HG02981 (cell line): ENCODE measurements at regions not wholly inside any gene's neighbourhood (a gene's known extent, or its start where the extent isn't known, plus 50 kb on each side); places are given as distances from the start of the nearest gene placed in this dataset.

Experiments used
- ATAC-seq: cut with Tn5 transposase; IDR thresholded peaks from one replicate; pipeline ENCODE4 v1.9.1; 2021; ENCODE audit warnings: mild to moderate bottlenecking, moderate library complexity; ENCODE audit not compliant: unreplicated experiment

DNA sequence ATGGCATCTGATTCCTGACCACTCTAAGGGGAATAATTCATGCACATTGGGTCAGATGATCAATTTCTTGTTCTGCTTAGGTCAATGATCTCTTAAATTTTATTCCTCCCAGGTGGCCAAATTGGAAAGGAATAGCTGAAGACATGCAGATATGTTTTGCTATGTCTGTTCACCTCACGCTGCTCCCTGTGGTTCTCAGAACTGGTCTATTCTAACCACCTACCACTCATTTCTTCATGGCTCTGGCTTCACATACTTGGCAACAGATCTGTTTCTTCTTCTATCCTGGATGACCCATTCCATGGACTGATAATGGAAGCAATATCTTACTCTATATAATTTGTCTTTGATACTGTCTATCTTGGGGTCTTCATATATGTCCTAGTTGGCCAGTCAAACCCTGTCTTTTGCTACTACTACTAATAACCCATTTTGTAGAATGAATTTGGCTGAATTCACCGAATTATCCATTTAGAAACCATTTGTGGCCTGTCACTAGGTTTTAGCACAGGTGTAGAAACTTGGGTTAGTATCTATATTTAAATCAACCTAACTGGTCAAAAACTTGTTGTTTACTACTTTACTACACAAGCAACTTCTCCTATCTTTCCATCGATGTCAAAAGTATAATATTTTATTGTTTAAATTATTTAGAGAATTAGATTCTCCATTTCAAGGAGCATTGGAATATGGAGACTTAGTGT, 650.9 kb downstream of the TLE4 start:
- no peak for ATAC-seq

DNA sequence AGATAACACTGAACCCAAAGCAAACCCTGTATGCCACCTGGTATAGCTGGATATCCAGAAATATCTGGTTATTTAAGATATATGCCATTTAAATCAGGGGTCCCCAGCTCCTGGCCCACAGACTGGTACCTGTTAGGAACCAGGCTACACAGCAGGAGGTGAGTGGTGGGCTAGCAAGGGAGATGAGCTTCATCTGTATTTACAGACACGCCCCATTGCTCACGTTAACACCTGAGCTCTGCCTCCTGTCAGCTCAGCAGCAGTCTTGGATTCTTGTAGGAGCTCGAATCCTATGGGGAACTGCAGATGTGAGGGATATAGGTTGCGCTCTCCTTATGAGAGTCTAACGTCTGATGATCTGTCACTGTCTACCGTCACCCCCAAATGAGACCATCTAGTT, 646.6 kb downstream of the TLE4 start:
- ATAC-seq: no peak

DNA sequence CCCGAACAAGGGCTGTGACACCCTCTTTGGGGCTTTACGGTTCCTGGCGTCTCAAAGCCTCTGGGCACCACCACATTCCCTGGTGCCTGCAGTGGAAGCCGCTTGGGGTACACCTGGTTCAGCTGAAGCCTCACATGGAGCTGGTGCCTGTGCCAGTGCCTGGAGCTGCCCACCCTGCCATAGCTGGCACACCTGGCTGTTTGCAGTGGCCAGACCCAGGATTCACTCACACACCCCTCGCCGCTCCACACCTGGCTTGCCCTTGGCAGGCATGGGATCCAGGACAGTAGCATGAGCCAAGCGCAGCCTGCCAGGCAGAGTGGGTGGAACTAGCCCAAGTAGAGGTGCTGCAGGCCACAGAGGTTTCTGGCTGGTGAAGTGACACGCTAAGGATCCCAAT, 641.8 kb downstream of the TLE4 start:
- ATAC-seq: no peak

DNA sequence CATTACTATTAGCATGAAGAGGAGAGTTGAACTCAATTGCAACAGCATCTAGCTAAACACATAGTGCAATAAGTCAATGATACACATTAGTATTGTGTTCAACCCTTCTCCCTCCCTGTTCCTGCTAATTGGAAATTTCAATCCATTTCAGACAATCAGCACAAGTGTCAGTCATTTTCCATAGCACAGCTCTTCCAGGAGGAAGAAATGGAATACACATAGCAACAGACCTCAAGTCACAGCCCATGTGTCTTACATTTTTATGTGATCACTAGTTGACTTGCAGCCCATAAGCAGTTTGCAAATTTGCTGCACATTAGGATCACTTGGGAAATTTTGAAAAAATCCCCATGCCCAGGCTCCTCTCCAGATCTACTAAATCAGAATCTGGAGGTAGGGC, 636.9 kb downstream of the TLE4 start:
- no peak for ATAC-seq

DNA sequence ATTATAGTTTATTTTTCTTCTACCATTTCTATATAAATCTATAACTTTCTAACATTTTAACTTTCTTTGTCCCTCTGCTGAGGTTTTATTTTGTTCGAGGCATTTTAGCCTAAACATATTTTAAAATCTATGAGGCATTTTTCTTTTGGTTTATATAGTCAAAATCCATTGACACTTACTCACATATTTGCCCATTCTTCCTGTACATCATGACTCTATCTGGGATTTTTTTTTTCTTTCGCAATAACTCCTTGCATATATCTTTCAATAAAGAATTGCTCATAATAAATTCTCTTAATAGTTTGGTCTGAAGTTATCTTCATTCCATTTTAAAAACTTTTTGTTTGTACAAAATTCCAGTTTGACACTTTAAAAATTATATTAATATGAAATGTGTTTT, 632.3 kb downstream of the TLE4 start:
- no peak for ATAC-seq

DNA sequence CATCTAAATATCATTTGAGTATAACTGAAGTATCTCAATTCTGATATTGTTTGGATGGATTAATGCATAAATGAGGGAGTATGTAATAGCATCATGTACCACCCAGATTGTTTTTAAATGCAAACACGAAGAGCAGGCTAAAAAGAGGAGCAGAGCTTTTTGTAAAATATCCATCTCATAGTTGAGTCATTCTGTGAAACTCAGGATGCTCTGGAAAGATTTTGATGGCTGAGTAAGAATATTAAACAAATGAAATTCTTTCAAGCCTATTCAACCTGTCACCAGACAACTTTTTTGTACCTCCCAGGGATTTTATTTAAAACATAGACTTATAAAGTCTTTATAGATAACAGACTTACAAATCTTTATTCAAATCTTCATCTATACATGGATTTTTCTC, 625.9 kb downstream of the TLE4 start:
- ATAC-seq: no peak

DNA sequence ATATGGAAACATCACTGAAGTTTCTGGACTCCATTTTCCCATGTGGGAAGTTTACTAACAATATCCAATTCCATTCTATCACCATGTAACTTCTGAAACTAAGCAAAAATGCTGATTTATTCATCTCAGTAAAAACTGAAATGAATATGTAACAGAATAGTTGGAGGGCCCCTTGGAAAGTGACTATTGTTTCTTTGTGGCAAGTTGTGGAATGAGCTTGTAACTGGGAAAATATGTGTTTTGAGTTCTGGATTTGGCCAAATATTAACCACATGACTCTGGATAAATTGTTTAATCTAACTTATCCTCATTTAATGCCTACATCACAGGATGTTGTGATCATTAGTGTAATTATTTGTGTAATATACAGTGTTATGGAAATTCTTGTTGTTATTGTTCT, 619.3 kb downstream of the TLE4 start:
- no peak for ATAC-seq

DNA sequence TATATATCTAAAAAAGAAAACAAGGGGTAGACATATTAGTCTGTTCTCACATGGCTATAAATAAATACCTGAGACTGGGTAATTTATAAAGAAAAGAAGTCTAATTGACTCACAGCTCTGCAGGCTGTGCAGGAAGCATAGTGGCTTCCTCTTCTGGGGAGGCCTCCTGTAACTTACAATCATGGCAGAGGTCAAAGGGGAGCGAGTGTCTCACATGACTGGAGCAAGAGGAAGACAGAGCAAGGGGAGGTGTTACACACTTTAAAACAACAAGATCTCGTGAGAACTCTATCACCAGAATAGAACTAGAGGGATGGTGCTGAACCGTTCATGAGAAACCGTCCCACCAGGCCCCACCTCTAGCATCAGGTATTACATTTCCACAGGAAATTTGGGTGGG, 616.8 kb downstream of the TLE4 start:
- ATAC-seq: no peak

DNA sequence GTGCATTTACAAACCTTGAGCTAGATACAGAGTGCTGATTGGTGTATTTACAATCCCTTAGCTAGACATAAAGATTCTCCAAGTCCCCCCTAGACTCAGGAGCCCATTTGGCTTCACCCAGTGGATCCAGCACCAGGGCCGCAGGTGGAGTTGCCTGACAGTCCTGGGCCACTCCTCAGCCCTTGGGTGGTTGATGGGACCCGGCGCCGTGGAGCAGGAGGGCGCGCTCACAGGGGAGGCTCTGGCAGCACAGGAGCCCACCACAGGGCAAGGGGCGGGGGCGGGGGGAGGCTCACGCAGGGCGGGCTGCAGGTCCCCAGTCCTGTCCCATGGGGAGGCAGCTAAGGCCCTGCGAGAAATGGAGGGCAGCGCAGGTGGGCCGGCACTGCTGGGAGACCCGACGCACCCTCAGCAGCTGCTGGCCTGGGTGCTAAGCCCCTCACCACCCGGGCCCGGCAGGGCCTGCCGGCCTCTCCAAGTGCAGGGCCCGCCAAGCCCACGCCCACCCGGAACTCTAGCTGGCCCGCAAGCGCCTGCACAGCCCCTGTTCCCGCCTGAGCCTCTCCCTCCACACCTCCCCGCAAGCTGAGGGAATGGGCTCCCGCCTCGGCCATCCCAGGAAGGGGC, 613.5 kb downstream of the TLE4 start:
- no peak for ATAC-seq

DNA sequence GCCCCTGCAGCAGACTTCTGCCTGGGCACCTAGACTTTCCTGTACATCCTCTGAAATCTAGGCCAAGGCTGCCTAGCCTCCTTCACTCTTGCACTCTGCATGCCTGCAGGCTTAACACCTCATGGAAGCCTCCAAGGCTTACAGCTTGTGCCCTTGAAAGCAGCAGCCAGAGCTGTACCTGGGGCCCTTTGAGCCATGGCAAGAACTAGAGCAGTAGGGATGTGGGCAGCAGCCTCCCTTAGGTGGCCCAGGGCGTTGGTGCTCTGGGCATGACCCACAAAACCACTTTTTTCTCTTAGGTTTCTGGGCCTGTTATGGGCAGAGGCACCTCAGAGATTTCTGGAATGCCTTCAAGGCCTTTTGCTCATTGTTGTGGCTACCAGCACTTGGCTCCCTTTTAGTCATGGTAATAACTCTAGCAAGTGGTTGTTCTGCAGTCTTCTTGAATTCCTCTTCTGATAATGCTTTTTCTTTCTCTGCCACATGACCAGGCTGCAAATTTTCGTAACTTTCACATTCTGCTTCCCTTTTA, 606.2 kb downstream of the TLE4 start:
- ATAC-seq: no peak

DNA sequence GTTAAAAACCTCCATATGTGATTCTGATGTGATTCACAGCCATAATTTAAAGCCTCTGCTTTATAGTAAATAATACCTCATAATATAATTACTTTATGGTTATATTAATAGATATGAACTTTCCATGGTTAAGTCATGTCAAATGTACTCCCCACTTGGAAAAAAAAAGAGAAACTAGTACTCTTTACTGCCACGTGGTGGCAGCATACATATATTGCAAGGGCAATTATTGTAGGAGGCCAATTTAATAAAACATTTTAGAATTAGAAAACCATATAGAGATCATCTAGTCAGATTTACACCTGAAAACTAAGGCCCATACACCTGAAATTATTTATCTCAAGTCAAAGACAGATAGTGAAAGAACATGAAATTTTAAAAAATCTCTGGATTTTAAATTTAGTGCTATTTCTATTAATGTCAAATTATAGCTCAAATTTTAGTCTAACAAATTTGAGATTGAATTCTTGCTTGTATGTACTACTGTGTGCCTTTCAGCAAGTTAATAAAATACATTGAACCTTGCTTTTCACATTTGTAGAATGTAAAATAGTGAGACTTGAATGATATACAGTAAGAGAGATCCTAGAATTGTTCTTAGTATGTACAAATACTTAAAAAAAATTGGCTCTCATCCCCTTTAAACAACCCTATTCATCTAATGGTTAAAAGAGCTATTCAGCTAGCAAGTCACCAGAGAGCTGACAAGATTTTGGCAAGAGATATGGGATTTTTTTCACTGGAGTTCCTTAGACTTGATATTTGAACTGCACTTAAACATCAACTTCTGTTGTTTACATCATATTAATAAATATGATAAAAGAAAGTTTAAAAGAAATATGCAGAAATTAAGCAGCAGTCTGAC, 603.8 kb downstream of the TLE4 start:
- ATAC-seq: no peak

DNA sequence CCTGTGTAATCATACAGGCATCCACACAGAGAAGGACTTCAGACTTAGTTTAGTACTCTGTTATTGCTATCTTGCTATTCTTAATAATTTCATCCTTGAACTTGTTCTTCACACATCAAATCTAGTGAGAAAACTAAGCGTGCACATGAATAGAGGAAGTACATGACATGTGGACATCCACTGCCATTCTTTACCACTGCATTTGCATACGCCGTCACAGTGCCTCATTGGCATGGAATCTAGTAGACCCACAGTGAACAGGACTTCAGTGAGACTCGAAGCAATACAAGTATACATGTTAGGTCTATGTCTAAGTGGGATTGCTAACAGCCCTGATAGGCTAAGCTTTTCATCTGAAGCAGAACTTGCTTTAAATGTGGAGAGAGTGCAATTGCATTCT, 592.1 kb downstream of the TLE4 start:
- peak; percentile 86 for ATAC-seq

DNA sequence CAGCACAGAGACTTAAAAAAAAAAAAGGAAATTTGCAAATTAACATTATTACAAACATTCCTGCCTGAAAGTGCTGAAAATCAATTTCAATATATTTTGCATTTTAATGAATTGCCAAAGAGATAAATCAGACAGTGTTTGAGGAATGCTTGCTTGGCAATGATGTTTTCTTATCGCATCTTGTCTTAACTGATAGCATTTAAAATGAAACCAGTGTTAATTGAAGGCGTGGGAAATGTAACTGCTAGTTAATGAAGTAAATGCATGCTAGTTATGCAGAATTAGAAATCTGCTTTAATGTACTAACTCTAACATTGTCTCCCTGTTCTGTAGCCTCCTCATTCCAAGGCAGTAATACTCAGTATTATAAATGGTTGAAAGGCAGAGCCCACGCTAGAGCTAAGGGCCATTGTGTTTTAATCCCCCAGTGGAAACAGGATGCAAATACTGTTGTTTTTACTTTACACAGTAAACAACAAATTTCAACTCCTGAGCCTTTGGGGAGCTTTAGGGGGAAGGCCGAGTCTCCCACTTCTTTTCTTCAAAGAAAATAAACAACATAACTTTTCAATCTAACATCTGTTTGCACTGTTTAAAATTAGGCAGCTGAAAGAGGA, 586.9 kb downstream of the TLE4 start:
- no peak for ATAC-seq

DNA sequence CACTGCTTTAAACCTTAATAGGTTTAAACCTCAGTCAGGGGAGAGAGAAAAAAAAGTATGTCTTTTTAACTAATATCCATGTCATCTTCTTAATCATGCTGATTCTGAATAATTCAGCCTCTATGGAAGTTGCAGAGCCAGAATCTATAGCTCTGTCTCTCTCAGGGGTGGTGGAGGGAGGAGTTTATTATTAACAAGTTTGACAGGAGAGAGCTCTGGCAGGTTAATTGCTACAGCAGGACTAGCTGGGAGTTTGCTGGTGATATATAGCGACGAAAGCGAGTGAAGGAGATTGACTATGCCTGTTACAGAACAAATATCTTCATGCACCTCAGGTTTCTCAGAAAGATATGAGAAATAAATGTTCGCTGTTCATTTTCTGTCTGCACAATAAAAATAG, 586.4 kb downstream of the TLE4 start:
- ATAC-seq: no peak

DNA sequence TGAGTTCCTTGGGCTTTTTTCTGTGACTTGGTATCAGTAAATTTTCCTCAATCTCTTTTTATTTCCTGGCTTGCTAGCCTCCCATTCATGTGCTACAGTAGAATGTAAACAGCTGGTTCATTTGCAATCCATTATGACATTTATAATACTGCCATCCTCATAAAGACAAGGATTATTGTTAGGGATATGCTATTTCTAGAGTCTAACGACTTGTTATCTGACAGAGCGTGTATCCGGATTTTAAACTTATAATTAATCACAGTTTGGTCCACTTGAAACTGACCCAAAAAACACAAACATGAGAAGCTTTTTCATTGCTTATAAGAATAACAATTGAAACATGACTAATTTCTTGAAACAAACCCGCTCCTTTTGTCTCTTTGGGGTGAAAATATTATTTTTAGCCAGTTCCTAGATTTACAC, 585.8 kb downstream of the TLE4 start:
- ATAC-seq: no peak

DNA sequence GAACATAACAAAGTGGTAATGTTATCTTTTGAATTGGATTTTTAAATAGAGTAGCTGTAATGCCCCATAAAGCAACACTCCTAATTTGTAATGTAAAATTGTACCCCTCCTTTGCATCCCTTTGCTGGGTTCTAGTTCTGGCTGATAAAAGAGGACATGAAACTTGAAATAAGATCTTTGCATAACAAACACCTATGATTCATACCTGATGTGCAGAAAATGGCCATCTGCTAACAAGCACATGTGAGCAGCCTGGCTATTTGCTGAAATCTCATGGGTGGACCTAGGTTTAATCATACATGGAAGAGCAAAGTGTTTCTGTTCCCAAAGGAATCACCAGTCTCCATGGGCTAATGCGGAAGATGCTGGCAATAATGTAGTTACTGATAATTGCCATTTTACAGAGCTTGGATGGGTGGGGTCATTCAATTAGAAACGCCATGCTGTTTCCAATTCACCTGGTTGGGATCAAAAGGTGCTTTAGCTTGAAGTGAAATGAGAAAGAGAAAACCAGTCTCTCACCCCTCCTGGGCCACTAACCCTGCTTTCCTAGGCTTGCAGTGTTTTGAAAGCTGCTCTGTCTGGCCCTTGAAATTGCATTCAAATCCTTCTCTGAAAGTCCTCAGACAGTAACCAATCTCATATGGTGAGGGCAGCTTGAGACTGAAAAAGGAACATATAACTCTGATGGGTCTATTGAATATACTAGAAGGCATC, 585.1 kb downstream of the TLE4 start:
- peak; percentile 66 for ATAC-seq

DNA sequence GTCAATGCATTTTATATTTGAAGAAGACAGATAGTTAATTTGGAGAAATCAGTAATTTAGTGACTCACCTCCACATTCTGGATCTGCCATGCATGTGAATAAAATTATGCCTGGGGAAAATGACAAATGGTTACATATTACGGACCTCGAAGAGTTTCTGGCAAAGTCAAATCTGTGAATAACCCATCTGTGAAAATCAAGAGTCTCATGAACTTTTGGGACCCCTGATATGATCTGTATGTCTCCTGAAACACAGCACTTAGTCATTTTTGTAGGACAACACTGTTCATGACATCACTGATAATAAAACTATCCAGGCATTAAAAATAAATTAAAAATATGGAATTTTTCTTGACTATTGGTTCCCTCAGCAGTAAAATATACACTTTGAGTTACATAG, 584.5 kb downstream of the TLE4 start:
- no peak for ATAC-seq

DNA sequence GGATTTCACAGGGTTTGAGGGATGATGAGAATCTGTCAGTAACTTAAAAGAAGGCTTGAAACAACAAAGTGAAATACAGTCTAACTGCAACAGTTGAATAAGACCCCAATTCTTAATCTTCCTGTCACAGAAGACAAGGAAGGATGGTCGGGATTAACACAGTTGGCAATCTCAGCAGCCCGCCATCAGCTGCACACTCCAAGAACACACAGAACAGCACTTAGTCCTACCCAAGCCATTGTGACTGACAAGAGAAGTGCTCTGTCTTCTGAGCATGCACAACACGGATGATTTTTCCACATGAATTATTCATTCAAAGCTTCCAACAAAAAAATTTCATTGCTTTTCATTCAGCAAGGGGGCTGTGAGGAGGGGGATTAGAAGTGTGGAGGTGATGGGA, 576.1 kb downstream of the TLE4 start:
- no peak for ATAC-seq

DNA sequence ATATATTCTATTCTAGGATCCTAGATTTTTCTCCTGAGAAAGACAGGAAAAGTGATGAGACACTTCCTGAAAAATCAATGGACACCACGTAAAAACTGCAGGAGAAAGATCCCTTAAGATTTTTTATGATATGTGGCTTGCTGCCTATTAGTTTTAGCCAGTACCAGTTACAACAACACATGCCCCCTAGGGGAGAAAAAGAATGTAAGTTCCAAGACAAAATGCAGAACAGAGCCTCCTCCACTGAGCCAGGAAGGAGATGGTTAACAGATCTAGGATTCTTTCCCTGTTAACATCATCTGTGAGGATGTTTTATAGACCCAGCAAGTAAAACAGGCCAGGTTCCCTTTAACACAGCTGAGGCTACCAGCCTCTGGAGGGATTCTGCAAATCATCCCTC, 574.7 kb downstream of the TLE4 start:
- ATAC-seq: no peak

DNA sequence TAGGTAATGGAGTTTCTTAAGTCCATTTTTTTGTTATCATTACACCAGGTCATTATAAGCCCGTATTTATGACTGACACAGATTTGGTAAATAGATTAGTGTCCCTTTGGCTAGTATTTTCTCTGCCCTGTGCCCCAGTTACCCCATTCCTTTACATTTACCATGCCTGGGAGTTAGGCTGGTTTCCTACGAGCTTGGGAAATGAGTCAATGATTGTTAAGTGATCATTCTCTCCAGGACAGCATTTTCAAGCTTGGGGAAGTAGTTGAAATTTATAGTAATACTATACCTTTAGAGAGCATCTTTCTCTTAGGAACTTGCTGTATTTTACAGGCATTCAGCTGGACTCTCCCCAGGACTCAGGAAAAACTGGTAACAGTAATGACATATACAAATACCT, 573.1 kb downstream of the TLE4 start:
- ATAC-seq: no peak

DNA sequence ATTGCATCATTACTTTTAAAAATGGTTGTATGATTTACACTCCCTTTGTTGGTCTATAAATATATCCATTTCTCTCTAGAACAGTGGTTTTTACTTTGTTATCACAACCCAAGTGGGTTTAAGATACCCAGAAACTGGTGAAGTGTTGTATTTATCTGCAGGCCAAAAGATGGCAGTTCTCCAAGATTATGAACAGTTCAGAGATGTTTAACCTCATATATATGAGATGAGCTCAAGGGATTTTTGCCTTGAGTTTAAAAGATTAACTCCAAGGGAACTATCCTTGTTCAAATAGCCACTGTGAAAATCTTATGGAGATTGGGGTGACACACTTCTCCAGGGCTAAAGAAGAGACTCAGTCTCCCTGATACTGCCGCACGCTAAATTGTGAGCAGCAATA, 572.6 kb downstream of the TLE4 start:
- no peak for ATAC-seq
